Common myeloid progenitor, CD34-positive (primary cell): ENCODE measurements at regions not wholly inside any gene's neighbourhood (a gene's known extent, or its start where the extent isn't known, plus 50 kb on each side); places are given as distances from the start of the nearest gene placed in this dataset.
"Not testable (repeated sequence)": the region's sequence is repeated elsewhere in the genome, so short reads cannot be mapped to it uniquely, and the experiment has no call there.

Experiments
- CTCF ChIA-PET: fragments of 350-600 bp; sonication (Branson Sonifier 250); formaldehyde crosslinking; loops from one replicate; lab custom pipeline; 2021; ENCODE audit warnings: antibody characterized with exemption; lab: Charles Lee
- POLR2A ChIA-PET: fragments of 350-600 bp; sonication (Branson Sonifier 250); formaldehyde crosslinking; loops from one replicate; lab custom pipeline; 2021; ENCODE audit warnings: antibody characterized with exemption; lab: Charles Lee
- DNase-seq, 3 donors: peaks; one replicate each; pipeline versions ENCODE4 v3.0.0 to v3.0.0-alpha.2; 2013
- H3K27ac ChIP-seq, 2 experiments: 1 replicate in 1 of 2; 2 replicates in 1 of 2; pipeline ENCODE4 v1.7.0; 2013; ENCODE audit warnings: inconsistent platforms in 2 of 2, low read length in 2 of 2, mild to moderate bottlenecking in 2 of 2, low read depth in 1 of 2, moderate library complexity in 1 of 2; ENCODE audit not compliant: severe bottlenecking in 2 of 2, insufficient read depth in 1 of 2, poor library complexity in 1 of 2
- H3K27me3 ChIP-seq, 5 experiments: replicated peaks in 2 of 5; 1 replicate in 3 of 5; 2 replicates in 2 of 5; pipeline versions ENCODE4 v1.6.1 to v1.7.0; 2013; ENCODE audit warnings: low read length in 4 of 5, mild to moderate bottlenecking in 2 of 5, moderate library complexity in 2 of 5, inconsistent platforms in 1 of 5; ENCODE audit not compliant: insufficient read depth in 5 of 5, control insufficient read depth in 4 of 5
- H3K36me3 ChIP-seq, 4 experiments: 1 replicate in 2 of 4; 2 replicates in 2 of 4; pipeline versions ENCODE4 v1.6.1 to v1.7.0; 2013; ENCODE audit warnings: low read length in 3 of 4, control low read depth in 1 of 4, mild to moderate bottlenecking in 1 of 4; ENCODE audit not compliant: control insufficient read depth in 4 of 4, insufficient read depth in 4 of 4
- H3K4me1 ChIP-seq, 4 experiments: 1 replicate in 3 of 4; 2 replicates in 1 of 4; pipeline versions ENCODE4 v1.6.1 to v1.7.1; 2013; ENCODE audit warnings: low read length in 3 of 4, mild to moderate bottlenecking in 3 of 4, control low read depth in 1 of 4, inconsistent platforms in 1 of 4, moderate library complexity in 1 of 4; ENCODE audit not compliant: control insufficient read depth in 4 of 4, insufficient read depth in 4 of 4; ENCODE audit errors: control extremely low read depth in 1 of 4
- H3K4me3 ChIP-seq, 7 experiments: 1 replicate in 4 of 7; 2 replicates in 3 of 7; pipeline versions ENCODE4 v1.5.1 to v1.7.0; 2013; ENCODE audit warnings: mild to moderate bottlenecking in 7 of 7, low read length in 6 of 7, moderate library complexity in 6 of 7, inconsistent platforms in 2 of 7, low read depth in 2 of 7, control low read depth in 1 of 7; ENCODE audit not compliant: insufficient read depth in 4 of 7, control insufficient read depth in 1 of 7; ENCODE audit errors: extremely low read depth in 1 of 7
- H3K9me3 ChIP-seq, 5 experiments: 1 replicate in 4 of 5; 2 replicates in 1 of 5; pipeline versions ENCODE4 v1.6.1 to v1.7.1; 2013; ENCODE audit warnings: low read length in 4 of 5, mild to moderate bottlenecking in 2 of 5, inconsistent platforms in 1 of 5, low read depth in 1 of 5, moderate library complexity in 1 of 5; ENCODE audit not compliant: control insufficient read depth in 4 of 5, insufficient read depth in 2 of 5; ENCODE audit errors: control extremely low read depth in 1 of 5
- WGBS: methylation state at CpG from one replicate; pipeline ENCODE4 v1.1.5; 2013; ENCODE audit not compliant: insufficient coverage; 5-methylcytosine and 5-hydroxymethylcytosine counted together

DNA sequence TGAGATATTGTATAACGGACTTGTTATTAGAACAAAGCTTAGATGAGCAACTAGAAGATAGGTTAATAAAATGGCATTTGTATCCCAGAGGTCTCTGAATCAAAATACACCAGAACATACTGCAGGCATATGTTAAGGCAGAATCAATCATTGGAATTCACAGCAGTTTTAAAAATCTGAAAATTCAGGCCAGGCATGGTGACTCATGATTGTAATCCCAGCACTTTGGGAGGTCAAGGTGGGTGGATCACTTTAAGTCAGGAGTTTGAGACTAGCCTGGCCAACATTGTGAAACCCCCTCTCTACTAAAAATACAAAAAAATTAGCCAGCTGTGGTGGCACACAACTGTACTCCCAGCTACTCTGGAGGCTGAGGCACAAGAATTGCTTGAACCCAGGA is 405.2 kb downstream of the ZEB2 start:
- DNase-seq: no peak
- Histone ChIP-seq H3K9me3 (peaks cover 0 to 3% (median 2%) of the 10 kb centered on the region in 5 experiments), H3K27me3 (no peaks in the 10 kb centered on the region), H3K27ac (no peak overlapping the region), H3K36me3 (no peaks in the 10 kb centered on the region), H3K4me1 (no peaks in the 10 kb centered on the region), H3K4me3 (no peak overlapping the region)
- CTCF ChIA-PET: no interaction called here
- POLR2A ChIA-PET: no interaction called here
- no CpG with 5 or more reads among the region's 1 CpG for WGBS

DNA sequence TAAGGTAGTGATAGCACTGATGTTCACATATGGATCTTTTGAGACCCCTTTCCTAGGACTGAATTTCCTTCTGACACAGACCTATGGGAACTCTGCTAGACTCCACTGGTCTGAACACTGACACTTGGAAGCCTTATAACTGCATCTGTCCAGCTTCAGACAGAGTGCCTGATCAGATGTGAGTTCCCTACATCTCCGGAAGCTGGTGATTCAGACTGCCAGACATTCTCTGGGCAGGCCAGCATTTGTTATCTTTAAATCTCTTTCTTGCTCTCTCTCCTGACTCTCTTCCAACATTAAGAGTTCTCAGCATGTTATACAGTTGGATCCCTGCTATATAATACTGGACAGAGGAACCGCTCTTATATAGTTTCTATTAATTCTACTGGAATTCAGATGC is 408.5 kb downstream of the ZEB2 start:
- Histone ChIP-seq H3K4me3 (no peak overlapping the region), H3K9me3 (peaks cover 0 to 5% (median 0%) of the 10 kb centered on the region in 5 experiments), H3K4me1 (no peaks in the 10 kb centered on the region), H3K27me3 (no peaks in the 10 kb centered on the region), H3K36me3 (no peaks in the 10 kb centered on the region), H3K27ac (no peak overlapping the region)
- 100% methylated on average over 1 of the region's 2 CpGs for WGBS
- no peak for DNase-seq
- ChIA-PET CTCF (no interaction called here), POLR2A (no interaction called here)

DNA sequence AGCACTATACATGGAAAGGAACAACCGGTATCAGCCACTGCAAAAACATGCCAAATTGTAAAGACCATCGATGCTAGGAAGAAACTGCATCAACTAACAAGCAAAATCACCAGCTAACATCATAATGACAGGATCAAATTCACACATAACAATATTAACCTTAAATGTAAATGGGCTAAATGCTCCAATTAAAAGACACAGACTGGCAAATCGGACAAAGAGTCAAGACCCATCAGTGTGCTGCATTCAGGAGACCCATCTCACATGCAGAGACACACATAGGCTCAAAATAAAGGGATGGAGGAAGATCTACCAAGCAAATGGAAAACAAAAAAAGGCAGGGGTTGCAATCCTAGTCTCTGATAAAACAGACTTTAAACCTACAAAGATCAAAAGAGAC is 413.8 kb downstream of the ZEB2 start:
- DNase-seq, H3K27ac ChIP-seq, H3K36me3 ChIP-seq, POLR2A ChIA-PET, H3K27me3 ChIP-seq, H3K4me1 ChIP-seq, CTCF ChIA-PET, H3K4me3 ChIP-seq: not testable (repeated sequence)
- WGBS: no CpG with 5 or more reads among the region's 3 CpGs
- peaks cover 0 to 12% (median 6%) of the 10 kb centered on the region in 5 experiments for H3K9me3 ChIP-seq

DNA sequence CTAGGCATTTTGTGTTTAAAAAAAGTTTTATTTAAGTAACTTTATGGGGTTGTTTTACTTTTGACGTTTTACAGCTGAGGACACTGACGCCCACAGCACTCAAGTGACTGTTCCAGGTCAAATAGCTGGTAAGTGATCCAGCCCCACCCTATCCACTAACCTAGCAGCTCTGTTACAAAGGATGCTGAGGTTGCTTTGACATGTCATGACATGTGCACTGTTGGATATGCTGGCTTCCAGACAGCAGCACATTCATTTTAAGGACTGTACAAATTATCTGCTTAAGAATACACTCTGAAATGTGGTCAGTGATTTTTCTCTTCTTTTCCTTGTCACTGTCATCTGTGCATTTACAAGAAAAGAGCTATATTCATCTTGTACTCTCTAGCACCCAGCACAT is 417.5 kb downstream of the ZEB2 start:
- POLR2A ChIA-PET: interaction anchor here (0.7 kb wide), 1 partner anchor 356 kb away, joined by 3 read pairs; no protein-coding TSS in a partner anchor
- H3K9me3 ChIP-seq: peaks cover 0 to 12% (median 4%) of the 10 kb centered on the region in 5 experiments
- no peaks in the 10 kb centered on the region for H3K27me3 ChIP-seq
- no peak for DNase-seq
- peaks cover 0 to 10% (median 9%) of the 10 kb centered on the region in 4 experiments for H3K4me1 ChIP-seq
- peaks cover 0 to 3% (median 0%) of the 10 kb centered on the region in 4 experiments for H3K36me3 ChIP-seq
- H3K4me3 ChIP-seq: no peak overlapping the region
- no CpG with 5 or more reads among the region's 2 CpGs for WGBS
- no peak overlapping the region for H3K27ac ChIP-seq
- CTCF ChIA-PET: no interaction called here

DNA sequence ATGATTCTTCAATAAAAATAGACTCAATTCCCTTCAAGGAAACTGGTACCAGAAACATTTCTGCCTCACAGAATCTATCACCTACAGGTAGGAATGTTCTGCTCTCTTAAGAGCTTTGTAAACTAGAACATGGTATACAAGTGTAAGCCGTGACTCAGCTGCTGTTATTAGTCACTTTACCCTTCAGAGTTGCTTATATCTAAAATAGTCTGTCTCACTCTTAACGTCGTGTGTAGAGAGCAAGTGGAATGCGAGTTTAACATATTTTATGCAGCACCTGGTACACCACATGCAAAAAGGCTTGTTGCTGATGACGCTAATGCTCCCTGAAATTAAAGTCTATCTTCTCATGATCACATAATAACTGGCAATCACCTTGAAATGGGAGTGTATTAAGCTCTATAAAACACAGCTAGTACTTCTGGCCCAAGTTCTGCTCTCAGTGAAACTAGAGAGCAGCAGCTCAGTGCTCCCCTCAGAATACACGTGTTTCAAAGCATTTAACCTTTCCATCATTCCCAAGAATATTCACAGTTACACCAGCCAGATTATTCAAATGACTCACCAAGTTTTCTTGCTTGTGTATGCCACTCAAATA is 420.0 kb downstream of the ZEB2 start:
- CTCF ChIA-PET: no interaction called here
- peaks cover 4 to 15% (median 11%) of the 10 kb centered on the region in 4 experiments for H3K4me1 ChIP-seq
- 100% methylated on average over 4 of the region's 6 CpGs for WGBS

DNA sequence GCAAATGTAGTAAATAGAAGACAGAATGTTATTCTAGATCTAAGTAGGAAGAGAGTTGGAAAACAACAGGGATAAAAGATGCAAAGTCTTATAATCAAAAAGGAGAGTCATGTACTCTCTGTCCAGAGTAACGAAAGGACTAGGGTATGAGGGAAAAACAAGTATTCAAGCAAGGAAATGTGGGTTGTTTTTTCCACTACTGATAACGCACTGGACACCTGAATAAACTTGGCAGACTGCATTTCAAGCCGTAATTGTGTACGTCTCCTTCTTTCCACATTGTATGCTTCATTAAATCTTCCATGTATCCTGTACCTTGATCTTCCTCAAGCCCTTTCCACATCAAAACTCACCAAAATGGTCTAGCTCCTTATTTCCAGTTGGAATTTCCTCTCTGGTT is 420.6 kb downstream of the ZEB2 start:
- CTCF ChIA-PET: interaction anchor here (0.6 kb wide), 1 partner anchor 391 kb away, joined by 3 read pairs; no protein-coding TSS in a partner anchor
- no peak overlapping the region for H3K27ac ChIP-seq
- H3K9me3 ChIP-seq: peaks cover 0 to 5% (median 0%) of the 10 kb centered on the region in 5 experiments
- H3K4me3 ChIP-seq: no peak overlapping the region
- no peak for DNase-seq
- peaks cover 4 to 15% (median 11%) of the 10 kb centered on the region in 4 experiments for H3K4me1 ChIP-seq
- 100% methylated on average over 4 of the region's 4 CpGs for WGBS
- peaks cover 0 to 2% (median 0%) of the 10 kb centered on the region in 4 experiments for H3K36me3 ChIP-seq
- no peaks in the 10 kb centered on the region for H3K27me3 ChIP-seq
- POLR2A ChIA-PET: no interaction called here

More for the DNA sequence above, 420.0 kb downstream of the ZEB2 start:
- Histone ChIP-seq H3K36me3 (peaks cover 0 to 3% (median 0%) of the 10 kb centered on the region in 4 experiments), H3K27me3 (no peaks in the 10 kb centered on the region), H3K27ac (no peak overlapping the region), H3K9me3 (peaks cover 0 to 9% (median 4%) of the 10 kb centered on the region in 5 experiments), H3K4me3 (no peak overlapping the region)
- POLR2A ChIA-PET: no interaction called here
- no peak for DNase-seq

DNA sequence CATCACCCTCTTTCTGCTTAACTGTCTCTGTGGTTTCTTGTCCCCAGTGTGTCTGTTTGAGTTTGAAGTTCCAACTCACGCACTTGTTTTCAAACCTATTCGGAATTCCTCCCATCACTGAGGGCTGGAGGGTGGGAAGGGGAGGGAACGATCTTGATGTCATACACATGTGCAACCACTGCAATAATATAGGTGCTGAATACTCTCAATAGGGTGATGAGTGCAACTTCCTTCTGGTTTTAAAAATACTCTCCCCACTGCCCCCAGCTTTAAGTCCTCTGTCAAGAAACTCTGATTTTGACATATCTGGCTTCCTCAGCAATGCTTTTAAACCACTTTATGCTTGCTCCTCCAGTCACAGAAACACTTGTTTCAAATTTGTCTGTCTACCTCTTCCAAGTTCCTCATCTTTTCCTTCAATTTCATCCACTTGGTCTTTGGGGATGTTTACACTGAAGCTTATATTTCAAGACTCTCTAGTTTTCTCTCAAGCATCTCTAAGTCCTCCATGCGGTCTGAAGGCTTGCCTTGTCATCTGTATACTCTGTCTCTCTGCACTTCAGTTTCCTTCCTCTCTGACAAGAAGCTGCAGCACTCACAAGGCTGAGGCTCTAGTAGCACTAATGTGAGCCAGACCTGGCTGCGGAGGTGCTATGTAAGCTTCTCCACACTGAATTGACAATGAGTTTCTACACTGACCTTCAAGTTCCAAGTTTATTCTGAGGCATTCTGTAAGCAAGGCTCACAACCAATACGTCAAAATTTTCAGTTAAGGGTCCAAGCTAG is 422.3 kb downstream of the ZEB2 start:
- H3K27ac ChIP-seq: no peak overlapping the region
- peaks cover 4 to 15% (median 11%) of the 10 kb centered on the region in 4 experiments for H3K4me1 ChIP-seq
- CTCF ChIA-PET: interaction anchor here (0.9 kb wide), 1 partner anchor 52 kb away, joined by 3 read pairs; no protein-coding TSS in a partner anchor
- H3K36me3 ChIP-seq: no peaks in the 10 kb centered on the region
- H3K4me3 ChIP-seq: no peak overlapping the region
- POLR2A ChIA-PET: no interaction called here
- peaks cover 0 to 2% (median 0%) of the 10 kb centered on the region in 5 experiments for H3K9me3 ChIP-seq
- peak; percentile 11 to 71 (median 58) for DNase-seq
- H3K27me3 ChIP-seq: no peaks in the 10 kb centered on the region
- 50% methylated on average over 6 of the region's 6 CpGs for WGBS
